ENCODE measurements at regions not wholly inside any gene's neighbourhood (a gene's known extent, or its start where the extent isn't known, plus 50 kb on each side); places are given as distances from the start of the nearest gene placed in this dataset.

GRCh38 chr12:65628061-65628460 lies 196.2 kb upstream of the HMGA2 start:
- DNase-seq (ENCODE audit: low spot score) = no peak

- no peak for DNase-seq (ENCODE audit: low spot score)
These were observed 193.7 kb upstream of the HMGA2 start for GRCh38 chr12:65630555-65630954.

- DNase-seq (ENCODE audit: low spot score) = no peak
These were observed 192.6 kb upstream of the HMGA2 start for GRCh38 chr12:65631621-65632111.

GRCh38 chr12:65632131-65632855 lies 192.0 kb upstream of the HMGA2 start:
- DNase-seq (ENCODE audit: low spot score) = no peak

GRCh38 chr12:65634061-65634460 lies 190.2 kb upstream of the HMGA2 start:
- DNase-seq (ENCODE audit: low spot score) = no peak

GRCh38 chr12:65634626-65635331 lies 189.5 kb upstream of the HMGA2 start:
- DNase-seq (ENCODE audit: low spot score) = no peak

GRCh38 chr12:65636436-65636835 lies 187.8 kb upstream of the HMGA2 start:
- DNase-seq (ENCODE audit: low spot score) = no peak

- no peak for DNase-seq (ENCODE audit: low spot score)
These were observed 187.1 kb upstream of the HMGA2 start for GRCh38 chr12:65637150-65637549.

GRCh38 chr12:65637774-65638173 lies 186.5 kb upstream of the HMGA2 start:
- no peak for DNase-seq (ENCODE audit: low spot score)

- no peak for DNase-seq (ENCODE audit: low spot score)
These were observed 186.0 kb upstream of the HMGA2 start for GRCh38 chr12:65638324-65638723.

- DNase-seq (ENCODE audit: low spot score) = no peak
These were observed 183.8 kb upstream of the HMGA2 start for GRCh38 chr12:65640489-65640901.

GRCh38 chr12:65642061-65642661 lies 182.1 kb upstream of the HMGA2 start:
- no peak for DNase-seq (ENCODE audit: low spot score)

GRCh38 chr12:65643171-65643570 lies 181.1 kb upstream of the HMGA2 start:
- no peak for DNase-seq (ENCODE audit: low spot score)

- DNase-seq (ENCODE audit: low spot score) = no peak
These were observed 180.5 kb upstream of the HMGA2 start for GRCh38 chr12:65643595-65644386.

- no peak for DNase-seq (ENCODE audit: low spot score)
These were observed 178.1 kb upstream of the HMGA2 start for GRCh38 chr12:65646127-65646643.

GRCh38 chr12:65647074-65647473 lies 177.2 kb upstream of the HMGA2 start:
- DNase-seq (ENCODE audit: low spot score) = no peak

GRCh38 chr12:65648461-65648860 lies 175.8 kb upstream of the HMGA2 start:
- DNase-seq (ENCODE audit: low spot score) = no peak

GRCh38 chr12:65649126-65649525 lies 175.2 kb upstream of the HMGA2 start:
- no peak for DNase-seq (ENCODE audit: low spot score)

- DNase-seq (ENCODE audit: low spot score) = no peak
These were observed 173.2 kb upstream of the HMGA2 start for GRCh38 chr12:65651060-65651459.

- no peak for DNase-seq (ENCODE audit: low spot score)
These were observed 171.0 kb upstream of the HMGA2 start for GRCh38 chr12:65653321-65653720.

- no peak for DNase-seq (ENCODE audit: low spot score)
These were observed 170.2 kb upstream of the HMGA2 start for GRCh38 chr12:65653946-65654629.

All from germinal center (tissue), 1 donor.